Activated CD4-positive, alpha-beta T cell treated with anti-CD3 and anti-CD28 coated beads for 36 hours (primary cell): ENCODE measurements at regions not wholly inside any gene's neighbourhood (a gene's known extent, or its start where the extent isn't known, plus 50 kb on each side); places are given as distances from the start of the nearest gene placed in this dataset.
A peak's percentile ranks its signal among the peaks of the same experiment; 100 is the strongest.

ENCODE experiments used
- ATAC-seq: fragments of 200-7000 bp; cut with Tn5 transposase; one replicate; pipeline ENCODE4 v1.10.0; 2021; ENCODE audit warnings: mild to moderate bottlenecking, moderate library complexity
- CTCF ChIA-PET: fragments of 350-600 bp; sonication (Branson Sonifier 250); formaldehyde crosslinking; loops from one replicate; lab custom pipeline; 2021; ENCODE audit warnings: antibody characterized with exemption; lab: Charles Lee
- POLR2A ChIA-PET: fragments of 350-600 bp; sonication (Branson Sonifier 250); formaldehyde crosslinking; loops from one replicate; lab custom pipeline; 2021; ENCODE audit warnings: antibody characterized with exemption, inconsistent platforms; lab: Charles Lee
- DNase-seq: peaks from one replicate; pipeline ENCODE4 v3.0.0-alpha.2; 2020
- H3K27ac Mint-ChIP-seq: one replicate; pipeline ENCODE4 v1.8.0; 2021; ENCODE audit warnings: mixed read lengths
- H3K27me3 Mint-ChIP-seq: one replicate; pipeline ENCODE4 v1.8.0; 2021; ENCODE audit warnings: mixed read lengths
- H3K36me3 Mint-ChIP-seq: one replicate; pipeline ENCODE4 v1.8.0; 2021; ENCODE audit warnings: low read depth, mixed read lengths
- H3K4me1 Mint-ChIP-seq: one replicate; pipeline ENCODE4 v1.8.0; 2021; ENCODE audit warnings: mixed read lengths
- H3K4me3 Mint-ChIP-seq: one replicate; pipeline ENCODE4 v1.8.0; 2021; ENCODE audit warnings: mild to moderate bottlenecking, moderate library complexity, mixed read lengths
- H3K9me3 Mint-ChIP-seq: one replicate; pipeline ENCODE4 v1.8.0; 2021; ENCODE audit warnings: low read depth, mixed read lengths
- intact Hi-C, 2 experiments: fragments of 100-400 bp; cut with DNase I in 1 of 2; cut with micrococcal nuclease in 1 of 2; formaldehyde crosslinking; loops; one replicate each; pipeline versions ENCODE4 v1.14.2 to v1.15.1; 2022 to 2024; cut with DNase I, micrococcal nuclease

DNA sequence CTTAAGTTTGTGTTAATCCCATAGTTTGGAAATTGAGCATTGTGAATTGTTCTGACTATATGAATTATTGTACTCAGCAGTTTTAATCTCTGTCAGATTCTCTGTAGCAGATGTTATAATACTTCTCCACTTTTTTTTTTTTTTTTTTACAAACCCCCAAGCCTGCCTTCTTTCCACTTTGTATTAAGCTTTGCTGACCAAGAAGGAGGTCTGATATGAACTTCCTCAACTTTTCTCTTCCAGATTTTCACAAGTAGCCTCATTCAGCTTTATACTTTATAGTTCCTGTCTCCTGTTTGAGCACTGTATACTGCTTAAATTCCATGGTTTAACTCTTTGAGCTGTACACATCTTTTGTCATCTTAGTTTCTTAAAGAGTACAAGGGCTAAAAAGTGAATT lies 105.0 kb downstream of the HAUS1 start:
- ATAC-seq (no peak), DNase-seq (no peak)
- Mint-ChIP-seq H3K4me3 (no peak overlapping the region), H3K27ac (peak overlapping the region; percentile 63), H3K36me3 (peaks cover 10% of the 10 kb centered on the region), H3K27me3 (no peaks in the 10 kb centered on the region), H3K4me1 (peaks cover 89% of the 10 kb centered on the region), H3K9me3 (no peaks in the 10 kb centered on the region)
- POLR2A ChIA-PET, result no interaction called here
- CTCF ChIA-PET, result interaction anchor here (1.0 to 2.7 kb wide), 2 partner anchors 10 to 36 kb away, joined by 6 to 12 read pairs; a partner anchor contains a TSS
- intact Hi-C loops, result no loop called here

DNA sequence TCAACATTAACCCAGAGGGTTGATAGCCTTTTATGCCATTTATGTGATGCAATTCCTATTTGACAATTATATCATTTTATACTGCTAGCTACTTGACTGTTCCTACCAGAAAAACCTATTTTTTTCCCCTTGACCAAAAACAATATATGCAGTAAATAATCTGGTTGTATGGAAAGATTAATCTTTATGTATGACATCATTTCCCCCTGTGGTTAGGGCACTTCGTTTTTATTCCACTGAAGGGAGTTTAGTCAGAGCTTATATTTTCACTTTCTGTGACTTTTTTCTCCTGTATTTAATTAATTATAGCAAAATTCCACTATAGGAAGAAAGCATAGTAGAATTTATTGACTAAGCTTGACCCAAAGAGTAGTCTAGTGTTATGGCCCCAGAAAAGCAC lies 107.6 kb downstream of the HAUS1 start:
- Mint-ChIP-seq H3K4me3 (no peak overlapping the region), H3K36me3 (peaks cover 21% of the 10 kb centered on the region), H3K27me3 (no peaks in the 10 kb centered on the region), H3K4me1 (peaks cover 85% of the 10 kb centered on the region), H3K9me3 (no peaks in the 10 kb centered on the region), H3K27ac (peak overlapping the region; percentile 86)
- no peak for DNase-seq
- peak; percentile 54 for ATAC-seq
- intact Hi-C loops, result loop anchor here (1.0 to 5.0 kb wide), 3 partner anchors 38 to 200 kb away; no protein-coding TSS in a partner anchor
- ChIA-PET CTCF (interaction anchor here (0.9 to 2.3 kb wide), 9 partner anchors 9 to 117 kb away, joined by 3 to 28 read pairs (median 4); a partner anchor contains a TSS), POLR2A (interaction anchor here (0.6 to 2.0 kb wide), 4 partner anchors 21 to 55 kb away, joined by 3 to 4 read pairs (median 4); no protein-coding TSS in a partner anchor)

DNA sequence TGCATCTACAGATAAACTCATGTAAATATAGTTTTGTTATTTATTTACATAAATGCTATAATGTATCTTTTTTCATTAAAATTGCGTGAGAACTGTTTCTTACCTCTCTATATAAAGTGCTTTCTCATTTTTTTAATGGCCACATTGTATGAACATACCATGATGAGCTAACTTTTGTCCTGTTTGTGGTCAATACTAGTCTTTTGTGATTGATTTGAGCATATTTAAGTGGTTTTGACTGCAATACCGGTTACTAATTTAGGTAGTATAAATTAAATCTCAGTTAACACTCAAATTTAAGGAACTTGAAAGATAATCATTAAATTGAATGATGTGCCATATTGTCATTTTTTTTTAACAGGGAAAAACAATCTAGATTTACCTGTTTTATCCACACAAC lies 108.2 kb downstream of the HAUS1 start:
- no peaks in the 10 kb centered on the region for H3K9me3 Mint-ChIP-seq
- peak overlapping the region; percentile 86 for H3K27ac Mint-ChIP-seq
- peaks cover 88% of the 10 kb centered on the region for H3K4me1 Mint-ChIP-seq
- peaks cover 27% of the 10 kb centered on the region for H3K36me3 Mint-ChIP-seq
- no peak overlapping the region for H3K4me3 Mint-ChIP-seq
- intact Hi-C loops, result loop anchor here (1.0 to 5.0 kb wide), 3 partner anchors 38 to 200 kb away; no protein-coding TSS in a partner anchor
- ATAC-seq (peak; percentile 36), DNase-seq (no peak)
- ChIA-PET CTCF (interaction anchor here (0.9 to 2.3 kb wide), 9 partner anchors 8 to 118 kb away, joined by 3 to 28 read pairs (median 4); a partner anchor contains a TSS), POLR2A (interaction anchor here (1.0 to 2.0 kb wide), 3 partner anchors 22 to 38 kb away, joined by 3 to 4 read pairs (median 4); no protein-coding TSS in a partner anchor)
- H3K27me3 Mint-ChIP-seq, result no peaks in the 10 kb centered on the region

DNA sequence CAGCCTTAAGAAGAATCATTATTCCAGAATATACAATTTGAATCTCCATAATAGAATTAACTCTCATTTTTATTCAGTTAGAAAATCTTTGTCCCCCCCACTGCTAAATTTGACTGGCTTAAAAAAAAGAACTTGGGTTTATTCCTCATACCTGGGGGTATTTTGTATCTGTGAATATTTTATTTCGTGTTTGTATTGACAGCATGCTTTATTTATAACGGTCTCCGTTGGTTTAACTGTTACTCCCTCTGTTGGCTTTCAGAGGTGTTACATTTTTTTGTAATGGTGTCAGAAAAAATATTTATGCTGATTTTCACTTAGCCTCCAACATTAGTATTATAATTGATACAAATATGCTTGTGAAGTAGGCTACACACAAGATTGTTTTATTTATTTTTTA lies 109.1 kb downstream of the HAUS1 start:
- intact Hi-C loops, result loop anchor here (1.0 to 5.0 kb wide), 4 partner anchors 40 to 201 kb away; no protein-coding TSS in a partner anchor
- Mint-ChIP-seq H3K9me3 (no peaks in the 10 kb centered on the region), H3K36me3 (peaks cover 27% of the 10 kb centered on the region), H3K4me3 (no peak overlapping the region), H3K27ac (no peak overlapping the region), H3K27me3 (no peaks in the 10 kb centered on the region), H3K4me1 (peaks cover 87% of the 10 kb centered on the region)
- no peak for ATAC-seq
- no peak for DNase-seq
- POLR2A ChIA-PET, result no interaction called here
- CTCF ChIA-PET, result interaction anchor here (0.7 to 2.3 kb wide), 6 partner anchors 7 to 58 kb away, joined by 3 to 28 read pairs (median 8); a partner anchor contains a TSS

DNA sequence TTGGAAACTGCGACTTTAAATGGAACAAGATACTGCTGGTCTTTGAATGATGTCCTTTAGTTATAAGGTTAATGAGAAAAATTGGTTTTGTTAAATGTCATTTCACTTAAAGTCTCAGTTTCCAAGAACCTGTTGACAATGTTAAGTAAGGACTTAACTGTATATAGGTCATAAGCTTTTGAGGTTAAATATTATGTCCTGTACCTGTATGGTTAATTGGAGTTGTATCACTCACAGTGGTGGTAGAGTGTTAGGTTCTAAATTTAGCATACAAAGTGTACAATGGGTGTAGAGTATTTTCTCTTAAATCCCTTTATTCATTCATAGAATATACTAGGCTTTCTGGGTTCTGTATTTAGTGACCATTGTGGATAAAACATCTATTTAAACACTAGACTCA lies 110.2 kb downstream of the HAUS1 start:
- H3K27me3 Mint-ChIP-seq, result no peaks in the 10 kb centered on the region
- H3K4me3 Mint-ChIP-seq, result no peak overlapping the region

DNA sequence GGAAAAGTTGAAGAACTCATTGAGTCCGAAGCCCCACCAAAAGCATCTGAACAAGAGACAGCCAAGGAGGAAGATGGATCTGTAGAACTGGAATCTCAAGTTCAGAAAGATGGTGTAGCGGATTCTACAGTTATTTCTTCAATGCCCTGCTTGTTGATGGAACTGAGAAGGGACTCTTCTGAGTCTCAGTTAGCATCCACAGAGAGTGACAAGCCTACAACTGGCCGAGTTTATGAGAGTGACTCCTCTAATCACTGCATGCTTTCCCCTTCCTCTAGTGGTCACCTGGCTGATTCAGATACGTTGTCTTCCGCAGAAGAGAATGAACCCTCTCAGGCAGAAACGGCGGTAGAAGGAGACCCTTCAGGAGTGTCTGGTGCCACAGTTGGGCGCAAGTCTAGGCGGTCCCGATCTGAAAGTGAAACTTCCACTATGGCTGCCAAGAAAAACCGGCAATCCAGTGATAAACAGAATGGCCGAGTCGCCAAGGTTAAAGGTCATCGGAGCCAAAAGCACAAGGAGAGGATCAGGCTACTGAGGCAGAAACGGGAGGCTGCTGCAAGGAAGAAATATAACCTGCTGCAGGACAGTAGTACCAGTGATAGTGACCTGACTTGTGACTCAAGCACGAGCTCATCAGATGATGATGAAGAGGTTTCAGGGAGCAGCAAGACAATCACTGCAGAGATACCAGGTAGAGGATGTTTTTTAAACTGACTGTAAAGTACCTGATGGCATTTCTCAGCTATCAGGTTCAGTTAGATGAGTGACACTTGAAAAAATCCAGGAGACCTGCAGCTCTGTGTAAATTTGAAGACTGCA lies 111.9 kb downstream of the HAUS1 start:
- Mint-ChIP-seq H3K4me3 (no peak overlapping the region), H3K27me3 (no peaks in the 10 kb centered on the region), H3K4me1 (peaks cover 76% of the 10 kb centered on the region), H3K9me3 (no peaks in the 10 kb centered on the region), H3K36me3 (peaks cover 33% of the 10 kb centered on the region), H3K27ac (no peak overlapping the region)
- DNase-seq (no peak), ATAC-seq (peak; percentile 55)
- CTCF ChIA-PET, result interaction anchor here (1.4 to 2.0 kb wide), 3 partner anchors 14 to 67 kb away, joined by 5 to 16 read pairs (median 6); a partner anchor contains a TSS
- POLR2A ChIA-PET, result no interaction called here
- intact Hi-C loops, result no loop called here

More for the DNA sequence above, 110.2 kb downstream of the HAUS1 start:
- ATAC-seq, result no peak
- Mint-ChIP-seq H3K4me1 (peaks cover 83% of the 10 kb centered on the region), H3K27ac (no peak overlapping the region), H3K36me3 (peaks cover 32% of the 10 kb centered on the region), H3K9me3 (no peaks in the 10 kb centered on the region)
- CTCF ChIA-PET, result interaction anchor here (1.7 kb wide), 1 partner anchor 41 kb away, joined by 9 read pairs; a partner anchor contains a TSS
- DNase-seq, result no peak
- intact Hi-C loops, result loop anchor here (5.0 kb wide), 2 partner anchors 57 to 202 kb away; no protein-coding TSS in a partner anchor
- POLR2A ChIA-PET, result no interaction called here

DNA sequence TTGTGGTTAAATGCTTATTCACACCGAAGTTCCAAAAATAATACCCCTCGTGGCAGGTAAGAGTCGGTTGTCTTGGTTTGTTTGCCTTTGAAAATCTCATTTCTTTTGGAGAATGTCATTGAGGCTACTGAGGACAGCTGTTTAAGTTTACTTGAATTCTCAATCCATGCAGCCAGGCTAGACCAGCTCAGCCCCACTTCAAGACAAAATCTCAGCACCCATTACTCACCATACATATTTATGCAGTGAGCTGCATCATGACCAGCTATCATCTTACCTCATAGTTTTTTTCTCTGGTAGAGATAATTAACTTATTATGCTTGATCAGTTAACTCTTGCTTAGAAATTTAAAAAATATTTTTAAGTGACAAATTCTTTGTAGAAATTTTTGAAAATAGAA lies 115.9 kb downstream of the HAUS1 start:
- H3K4me1 Mint-ChIP-seq, result peaks cover 79% of the 10 kb centered on the region
- DNase-seq, result no peak
- ATAC-seq, result no peak
- no peak overlapping the region for H3K27ac Mint-ChIP-seq
- no peaks in the 10 kb centered on the region for H3K9me3 Mint-ChIP-seq
- no peak overlapping the region for H3K4me3 Mint-ChIP-seq
- intact Hi-C loops, result no loop called here
- POLR2A ChIA-PET, result interaction anchor here (0.9 kb wide), 1 partner anchor 30 kb away, joined by 3 read pairs; no protein-coding TSS in a partner anchor
- CTCF ChIA-PET, result interaction anchor here (0.7 to 6.2 kb wide), 8 partner anchors 8 to 438 kb away, joined by 3 to 26 read pairs (median 4); a partner anchor contains a TSS
- H3K27me3 Mint-ChIP-seq, result no peaks in the 10 kb centered on the region
- H3K36me3 Mint-ChIP-seq, result peaks cover 39% of the 10 kb centered on the region

DNA sequence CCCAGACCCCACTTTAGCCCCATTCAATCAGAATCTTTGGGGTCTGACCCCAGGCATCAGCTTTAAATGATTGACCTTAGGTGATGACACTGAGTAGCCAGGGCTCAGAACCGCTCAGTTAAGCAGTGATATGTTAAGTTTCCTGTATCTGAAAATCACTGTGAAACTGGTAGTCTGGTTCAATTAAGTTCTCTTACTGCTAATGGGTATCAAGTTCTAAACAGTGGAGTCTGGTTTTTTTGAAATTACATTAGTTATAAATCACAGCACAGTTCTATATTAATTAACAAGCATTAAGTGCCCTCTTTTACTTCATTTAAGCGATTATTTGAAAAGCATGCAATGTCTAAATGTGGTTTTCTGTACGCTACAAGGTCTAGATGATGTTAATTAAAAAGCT lies 117.9 kb downstream of the HAUS1 start:
- CTCF ChIA-PET, result interaction anchor here (1.6 to 6.2 kb wide), 3 partner anchors 10 to 49 kb away, joined by 3 to 26 read pairs (median 11); a partner anchor contains a TSS
- no peaks in the 10 kb centered on the region for H3K9me3 Mint-ChIP-seq

DNA sequence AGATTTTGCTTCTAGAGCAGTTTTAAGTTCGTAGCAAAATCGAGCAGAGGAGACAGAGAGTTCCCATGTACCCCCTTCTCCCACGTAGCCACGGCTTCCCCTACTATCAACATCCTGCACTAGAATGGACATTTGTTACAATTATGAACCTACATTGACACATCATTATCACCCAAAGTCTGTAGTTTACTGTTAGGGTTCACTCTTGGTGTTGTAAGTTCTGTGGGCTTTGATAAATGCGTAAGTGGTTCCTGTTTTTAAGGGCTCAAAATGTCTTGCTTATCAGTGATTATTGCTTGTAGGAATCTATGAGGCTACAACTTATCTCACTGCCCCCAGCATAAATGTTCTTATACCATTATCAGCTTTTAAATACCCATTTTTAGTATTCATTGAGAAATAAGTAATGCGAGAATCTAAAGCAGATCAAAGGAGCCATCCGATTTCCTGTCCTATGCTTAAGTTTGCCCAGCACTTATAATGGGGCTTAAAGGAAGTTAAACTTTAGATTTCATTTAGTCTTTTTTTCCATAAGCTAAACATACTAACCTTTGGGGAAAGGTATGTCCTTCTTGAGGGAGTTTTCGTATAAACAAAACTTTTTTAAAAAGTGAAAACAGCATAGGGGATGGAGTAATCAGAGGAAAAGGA lies 118.7 kb downstream of the HAUS1 start:
- H3K27ac Mint-ChIP-seq, result peak overlapping the region; percentile 56
- ChIA-PET POLR2A (no interaction called here), CTCF (interaction anchor here (0.7 to 6.2 kb wide), 3 partner anchors 17 to 50 kb away, joined by 3 to 26 read pairs (median 3); a partner anchor contains a TSS)
- H3K4me1 Mint-ChIP-seq, result peaks cover 73% of the 10 kb centered on the region
- H3K36me3 Mint-ChIP-seq, result peaks cover 30% of the 10 kb centered on the region
- DNase-seq (no peak), ATAC-seq (peak; percentile 51)
- intact Hi-C loops, result no loop called here
- H3K9me3 Mint-ChIP-seq, result no peaks in the 10 kb centered on the region
- no peaks in the 10 kb centered on the region for H3K27me3 Mint-ChIP-seq
- peak overlapping the region; percentile 7 for H3K4me3 Mint-ChIP-seq

More for the DNA sequence above, 117.9 kb downstream of the HAUS1 start:
- intact Hi-C loops, result no loop called here
- Mint-ChIP-seq H3K27ac (peak overlapping the region; percentile 56), H3K36me3 (peaks cover 33% of the 10 kb centered on the region), H3K27me3 (no peaks in the 10 kb centered on the region), H3K4me3 (no peak overlapping the region), H3K4me1 (peaks cover 74% of the 10 kb centered on the region)
- POLR2A ChIA-PET, result no interaction called here
- DNase-seq, result no peak
- no peak for ATAC-seq

DNA sequence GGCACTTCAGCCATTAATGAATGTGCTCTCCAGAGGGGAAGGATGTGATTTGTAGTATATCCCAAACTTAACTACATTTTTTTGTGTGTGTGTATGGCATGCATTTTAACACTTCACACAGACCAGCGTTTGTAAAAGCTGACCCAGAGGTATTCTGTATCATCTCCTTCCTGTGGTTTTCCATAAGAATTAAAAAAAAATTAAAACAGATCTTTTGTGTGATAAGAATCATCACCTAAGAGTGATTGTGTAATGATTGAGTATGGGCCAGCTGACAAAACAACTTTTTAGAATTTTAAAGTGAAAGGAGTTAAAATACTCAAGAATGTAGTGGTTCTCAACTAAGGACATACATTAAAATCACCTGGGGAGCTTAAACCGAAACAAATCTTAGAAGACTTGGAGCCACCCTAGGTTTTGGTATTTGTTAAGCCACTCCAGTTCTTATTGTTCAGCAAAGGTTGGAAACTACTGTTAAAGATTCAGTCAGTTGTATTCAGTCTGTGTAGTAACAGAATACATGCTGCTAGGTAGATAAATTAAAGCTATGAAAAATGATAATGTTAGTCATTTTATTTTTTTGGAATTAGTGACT lies 120.1 kb downstream of the HAUS1 start:
- H3K4me3 Mint-ChIP-seq, result no peak overlapping the region
- no peak overlapping the region for H3K27ac Mint-ChIP-seq
- ChIA-PET POLR2A (no interaction called here), CTCF (interaction anchor here (0.5 to 6.2 kb wide), 5 partner anchors 10 to 1774 kb away, joined by 3 to 26 read pairs (median 3); a partner anchor contains a TSS)
- H3K4me1 Mint-ChIP-seq, result peaks cover 70% of the 10 kb centered on the region
- intact Hi-C loops, result no loop called here
- H3K9me3 Mint-ChIP-seq, result no peaks in the 10 kb centered on the region
- peaks cover 22% of the 10 kb centered on the region for H3K36me3 Mint-ChIP-seq
- H3K27me3 Mint-ChIP-seq, result no peaks in the 10 kb centered on the region
- no peak for DNase-seq
- ATAC-seq, result peak; percentile 39
